ENCODE measurements at regions not wholly inside any gene's neighbourhood (a gene's known extent, or its start where the extent isn't known, plus 50 kb on each side); places are given as distances from the start of the nearest gene placed in this dataset.

- H3K27ac ChIP-seq (ENCODE audit: low read depth, low read length, poor library complexity, severe bottlenecking) = no peak overlapping the region
- no peaks in the 10 kb centered on the region for H3K9me3 ChIP-seq (ENCODE audit: low read length)
- H3K79me2 ChIP-seq (ENCODE audit: insufficient read depth, low read length) = no peaks in the 10 kb centered on the region
- no peak overlapping the region for H3K4me2 ChIP-seq (ENCODE audit: low read length)
- no peaks in the 10 kb centered on the region for H4K20me1 ChIP-seq (ENCODE audit: insufficient read depth, low read length)
- no peaks in the 10 kb centered on the region for H3F3A ChIP-seq (ENCODE audit: insufficient read depth, low read length)
- no peak overlapping the region for H3K4me3 ChIP-seq (ENCODE audit: low read depth, low read length, poor library complexity, severe bottlenecking)
- no peaks in the 10 kb centered on the region for H3K4me1 ChIP-seq (ENCODE audit: insufficient read depth, low read length, severe bottlenecking)
- no peak overlapping the region for H2AFZ ChIP-seq (ENCODE audit: low read length)
- no peaks in the 10 kb centered on the region for H3K36me3 ChIP-seq (ENCODE audit: insufficient read depth, low read length)
- no peaks in the 10 kb centered on the region for H3K9me2 ChIP-seq (ENCODE audit: low read depth, low read length)
- no peaks in the 10 kb centered on the region for H3K27me3 ChIP-seq (ENCODE audit: insufficient read depth, low read length)
- H3K9ac ChIP-seq (ENCODE audit: low read length) = no peak overlapping the region
- no peak for TF ChIP-seq EZH2 (IDR thresholded peaks at IDR 0.05; ENCODE audit: borderline replicate concordance, low read length)
- TF ChIP-seq, protein P1, sequence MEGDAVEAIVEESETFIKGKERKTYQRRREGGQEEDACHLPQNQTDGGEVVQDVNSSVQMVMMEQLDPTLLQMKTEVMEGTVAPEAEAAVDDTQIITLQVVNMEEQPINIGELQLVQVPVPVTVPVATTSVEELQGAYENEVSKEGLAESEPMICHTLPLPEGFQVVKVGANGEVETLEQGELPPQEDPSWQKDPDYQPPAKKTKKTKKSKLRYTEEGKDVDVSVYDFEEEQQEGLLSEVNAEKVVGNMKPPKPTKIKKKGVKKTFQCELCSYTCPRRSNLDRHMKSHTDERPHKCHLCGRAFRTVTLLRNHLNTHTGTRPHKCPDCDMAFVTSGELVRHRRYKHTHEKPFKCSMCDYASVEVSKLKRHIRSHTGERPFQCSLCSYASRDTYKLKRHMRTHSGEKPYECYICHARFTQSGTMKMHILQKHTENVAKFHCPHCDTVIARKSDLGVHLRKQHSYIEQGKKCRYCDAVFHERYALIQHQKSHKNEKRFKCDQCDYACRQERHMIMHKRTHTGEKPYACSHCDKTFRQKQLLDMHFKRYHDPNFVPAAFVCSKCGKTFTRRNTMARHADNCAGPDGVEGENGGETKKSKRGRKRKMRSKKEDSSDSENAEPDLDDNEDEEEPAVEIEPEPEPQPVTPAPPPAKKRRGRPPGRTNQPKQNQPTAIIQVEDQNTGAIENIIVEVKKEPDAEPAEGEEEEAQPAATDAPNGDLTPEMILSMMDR (IDR thresholded peaks at IDR 0.05; ENCODE audit: low read length) = no peak
Measured at GRCh38 chr11:80698637-80699036, 1257.8 kb upstream of the TENM4 start.

DNA sequence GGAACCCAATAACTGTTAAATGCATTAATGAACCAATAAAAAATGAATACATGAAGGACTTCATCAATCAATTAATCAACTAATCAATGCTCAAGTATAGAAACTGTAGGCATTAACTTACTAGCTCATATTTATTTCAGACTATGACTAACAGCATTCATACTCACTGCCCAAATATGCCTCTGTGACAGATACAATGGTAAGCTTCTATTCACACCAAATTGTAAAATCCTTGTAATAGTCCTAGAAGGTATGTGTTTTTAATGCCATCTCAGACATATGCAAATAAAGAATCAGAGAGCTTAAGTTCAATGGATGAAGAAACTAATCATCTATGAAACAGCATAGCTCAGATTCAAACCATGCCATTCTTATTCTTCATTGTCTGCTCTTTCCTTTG is 1253.6 kb upstream of the TENM4 start:
- Histone ChIP-seq H3K9me2 (ENCODE audit: low read depth, low read length) (no peaks in the 10 kb centered on the region), H3K79me2 (ENCODE audit: insufficient read depth, low read length) (no peaks in the 10 kb centered on the region), H3K4me1 (ENCODE audit: insufficient read depth, low read length, severe bottlenecking) (no peaks in the 10 kb centered on the region), H3K4me2 (ENCODE audit: low read length) (no peak overlapping the region), H4K20me1 (ENCODE audit: insufficient read depth, low read length) (no peaks in the 10 kb centered on the region), H3K27ac (ENCODE audit: low read depth, low read length, poor library complexity, severe bottlenecking) (no peak overlapping the region), H3K9ac (ENCODE audit: low read length) (no peak overlapping the region), H3K36me3 (ENCODE audit: insufficient read depth, low read length) (no peaks in the 10 kb centered on the region), H3K27me3 (ENCODE audit: insufficient read depth, low read length) (no peaks in the 10 kb centered on the region), H3K9me3 (ENCODE audit: low read length) (no peaks in the 10 kb centered on the region), H3F3A (ENCODE audit: insufficient read depth, low read length) (no peaks in the 10 kb centered on the region), H3K4me3 (ENCODE audit: low read depth, low read length, poor library complexity, severe bottlenecking) (no peak overlapping the region), H2AFZ (ENCODE audit: low read length) (no peak overlapping the region)
- TF ChIP-seq EZH2 (IDR thresholded peaks at IDR 0.05; ENCODE audit: borderline replicate concordance, low read length) = no peak
- TF ChIP-seq, protein P1 (IDR thresholded peaks at IDR 0.05; ENCODE audit: low read length) = no peak

DNA sequence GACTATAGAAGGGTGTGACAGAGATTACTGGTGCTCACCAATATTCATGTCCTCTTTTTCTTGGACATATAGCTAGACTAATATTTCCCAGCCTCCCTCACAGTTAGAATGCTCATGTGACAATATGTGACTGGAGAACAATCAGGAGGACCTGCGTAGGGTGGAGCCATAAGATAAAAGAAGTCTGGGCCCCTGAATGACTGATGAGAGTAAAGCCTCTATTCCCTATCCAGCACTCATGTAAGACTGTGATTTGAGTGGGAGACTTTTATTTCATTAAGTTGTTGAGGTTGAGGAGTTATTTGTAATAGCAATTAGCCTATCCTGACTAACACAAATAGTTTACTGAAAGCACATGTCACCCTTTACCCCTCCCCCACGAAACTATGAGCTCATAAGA is 1247.1 kb upstream of the TENM4 start:
- TF ChIP-seq, protein P1 (IDR thresholded peaks at IDR 0.05; ENCODE audit: low read length) = no peak
- TF ChIP-seq EZH2 (IDR thresholded peaks at IDR 0.05; ENCODE audit: borderline replicate concordance, low read length) = no peak
- Histone ChIP-seq H4K20me1 (ENCODE audit: insufficient read depth, low read length) (no peaks in the 10 kb centered on the region), H3K4me1 (ENCODE audit: insufficient read depth, low read length, severe bottlenecking) (no peaks in the 10 kb centered on the region), H3K4me2 (ENCODE audit: low read length) (no peak overlapping the region), H3K9ac (ENCODE audit: low read length) (no peak overlapping the region), H2AFZ (ENCODE audit: low read length) (no peak overlapping the region), H3K79me2 (ENCODE audit: insufficient read depth, low read length) (no peaks in the 10 kb centered on the region), H3K9me2 (ENCODE audit: low read depth, low read length) (no peaks in the 10 kb centered on the region), H3K4me3 (ENCODE audit: low read depth, low read length, poor library complexity, severe bottlenecking) (no peak overlapping the region), H3K27ac (ENCODE audit: low read depth, low read length, poor library complexity, severe bottlenecking) (no peak overlapping the region), H3K36me3 (ENCODE audit: insufficient read depth, low read length) (no peaks in the 10 kb centered on the region), H3K27me3 (ENCODE audit: insufficient read depth, low read length) (no peaks in the 10 kb centered on the region), H3K9me3 (ENCODE audit: low read length) (no peaks in the 10 kb centered on the region), H3F3A (ENCODE audit: insufficient read depth, low read length) (no peaks in the 10 kb centered on the region)

All from OCI-LY1 (cell line).